K562 (cell line): ENCODE measurements at regions not wholly inside any gene's neighbourhood (a gene's known extent, or its start where the extent isn't known, plus 50 kb on each side); places are given as distances from the start of the nearest gene placed in this dataset.

ENCODE experiments used
- ATAC-seq: fragments of 200-7000 bp; cut with Tn5 transposase; 3 replicates; pipeline ENCODE4 v1.9.1; 2020; ENCODE audit warnings: moderate library complexity
- BruUV-seq: library from RNA; stranded (reverse); fragments of 400-500 nt; replicated peaks from 2 replicates; lab custom pipeline; 2021; lab: Mats Ljungman, UMichigan
- CTCF ChIA-PET: fragments of 300-600 bp; formaldehyde crosslinking; extraction: SDS; loops from one replicate; lab custom pipeline; 2021; ENCODE audit warnings: low intra/inter-chr PET ratio; lab: Yijun Ruan, JAX
- POLR2A ChIA-PET: fragments of 300-600, 350-650 bp; sonication (Branson Sonifier 250); formaldehyde crosslinking; extraction: SDS; loops from one replicate; lab custom pipeline; 2021; ENCODE audit warnings: antibody characterized with exemption, inconsistent platforms; lab: Yijun Ruan, JAX
- DNase-seq, 4 experiments: peaks; one replicate each; pipeline versions ENCODE4 v3.0.0 to v3.0.0-alpha.2; 2011 to 2018; ENCODE audit warnings: low spot score in 3 of 4, mixed read lengths in 3 of 4; ENCODE audit errors: extremely low read depth in 1 of 4
- FAIRE-seq: peaks from 2 replicates; lab custom pipeline; 2011; peaks lifted over from hg19 to GRCh38; lab: Jason Lieb, UNC
- H2AFZ ChIP-seq: 2 replicates; pipeline ENCODE4 v1.6.0; 2011; ENCODE audit warnings: low read depth, low read length, control low read depth, inconsistent platforms
- H3K27ac ChIP-seq: fragments of 200-600 bp; 3 replicates; pipeline ENCODE4 v1.8.0; 2011; ENCODE audit warnings: low read depth, mild to moderate bottlenecking, control low read depth, inconsistent platforms, low read length, moderate library complexity, mixed read lengths; ENCODE audit errors: extremely low read depth
- H3K27me3 ChIP-seq, 2 experiments: fragments of 300-600 bp in 1 of 2; 2 replicates in 1 of 2; 3 replicates in 1 of 2; pipeline versions ENCODE4 v1.6.0 to v1.8.0; 2011; ENCODE audit warnings: inconsistent platforms in 2 of 2, low read length in 2 of 2, mild to moderate bottlenecking in 1 of 2, mixed read lengths in 1 of 2, moderate library complexity in 1 of 2; ENCODE audit not compliant: control insufficient read depth in 2 of 2, insufficient read depth in 2 of 2
- H3K36me3 ChIP-seq: fragments of 300-600 bp; 3 replicates; pipeline ENCODE4 v1.8.0; 2011; ENCODE audit warnings: mild to moderate bottlenecking, low read length, inconsistent platforms; ENCODE audit not compliant: control insufficient read depth, insufficient read depth
- H3K4me1 ChIP-seq, 2 experiments: fragments of 200-600 bp in 1 of 2; replicated peaks in 1 of 2; 2 replicates in 1 of 2; 3 replicates in 1 of 2; pipeline versions ENCODE4 v1.5.1 to v1.8.0; 2011; ENCODE audit warnings: inconsistent platforms in 2 of 2, low read length in 2 of 2, mild to moderate bottlenecking in 1 of 2, mixed read lengths in 1 of 2, moderate library complexity in 1 of 2; ENCODE audit not compliant: control insufficient read depth in 2 of 2, insufficient read depth in 2 of 2
- H3K4me2 ChIP-seq: 2 replicates; pipeline ENCODE4 v1.6.1; 2011; ENCODE audit warnings: low read length, control low read depth, inconsistent platforms, mixed read lengths; ENCODE audit not compliant: insufficient read depth
- H3K4me3 ChIP-seq: fragments of 200-600 bp; sonication (generic), shearing (Covaris generic); 2 replicates; pipeline ENCODE4 v1.5.1; 2016; ENCODE audit warnings: control low read depth, inconsistent platforms
- H3K79me2 ChIP-seq: fragments of 200-600 bp; 3 replicates; pipeline ENCODE4 v1.8.0; 2011; ENCODE audit warnings: low read length, inconsistent platforms; ENCODE audit not compliant: control insufficient read depth, insufficient read depth
- H3K9ac ChIP-seq, 2 experiments: 2 replicates each; pipeline versions ENCODE4 v1.6.0 to v1.6.1; 2011; ENCODE audit warnings: low read depth in 2 of 2, low read length in 2 of 2, control low read depth in 1 of 2, inconsistent platforms in 1 of 2, mild to moderate bottlenecking in 1 of 2, mixed read lengths in 1 of 2; ENCODE audit not compliant: insufficient read depth in 1 of 2
- H3K9me1 ChIP-seq: one replicate; pipeline ENCODE4 v1.6.0; 2011; ENCODE audit warnings: inconsistent platforms, mild to moderate bottlenecking, low read length, moderate library complexity; ENCODE audit not compliant: control insufficient read depth, insufficient read depth
- H3K9me3 ChIP-seq: replicated peaks from 2 replicates; pipeline ENCODE4 v1.5.1; 2011; ENCODE audit warnings: low read depth, low read length, inconsistent platforms; ENCODE audit not compliant: control insufficient read depth, insufficient read depth
- H4K20me1 ChIP-seq: replicated peaks from 2 replicates; pipeline ENCODE4 v1.6.1; 2011; ENCODE audit warnings: low read length, inconsistent platforms, mixed read lengths; ENCODE audit not compliant: control insufficient read depth, insufficient read depth
- E2F6 ChIP-seq, 2 experiments: IDR thresholded peaks; 2 replicates each; pipeline ENCODE4 v1.6.1; 2011; ENCODE audit warnings: borderline replicate concordance in 1 of 2, control low read depth in 1 of 2, low read depth in 1 of 2, low read length in 1 of 2, mild to moderate bottlenecking in 1 of 2, mixed read lengths in 1 of 2, moderate library complexity in 1 of 2; ENCODE audit not compliant: insufficient read depth in 1 of 2, insufficient read length in 1 of 2, poor library complexity in 1 of 2, severe bottlenecking in 1 of 2; ENCODE audit errors: extremely low read depth in 1 of 2
- HIVEP1 ChIP-seq: fragments of 250-450 bp; sonication (Bioruptor Pico); IDR thresholded peaks from 2 replicates; pipeline ENCODE4 v1.4.0; 2020; ENCODE audit warnings: mild to moderate bottlenecking
- KLF1 ChIP-seq: fragments of 450-650 bp; IDR thresholded peaks from 2 replicates; pipeline ENCODE4 v1.6.1; 2016; ENCODE audit warnings: missing genetic modification characterization, missing compliant biosample characterization
- XRCC3 ChIP-seq: fragments of 450-650 bp; IDR thresholded peaks from 2 replicates; pipeline ENCODE4 v1.6.1; 2017; ENCODE audit warnings: mild to moderate bottlenecking, moderate library complexity
- ZFPM2 ChIP-seq: fragments of 250-450 bp; sonication (Bioruptor Pico); IDR thresholded peaks from 2 replicates; pipeline ENCODE4 v1.5.1; 2022; ENCODE audit warnings: mild to moderate bottlenecking
- ZMIZ1 ChIP-seq, 2 experiments: fragments of 150-350 bp in 1 of 2; IDR thresholded peaks; 2 replicates each; pipeline ENCODE4 v1.6.1; 2012 to 2016; ENCODE audit warnings: low read depth in 2 of 2, low read length in 2 of 2, mild to moderate bottlenecking in 1 of 2, moderate library complexity in 1 of 2
- ZNF551 ChIP-seq: fragments of 250-450 bp; sonication (Bioruptor Pico); IDR thresholded peaks from 2 replicates; pipeline ENCODE4 v1.5.0; 2021; ENCODE audit warnings: mild to moderate bottlenecking, moderate library complexity
- WGBS: fragments of 100-300 bp; shearing (Covaris generic); methylation state at CpG from one replicate; pipeline ENCODE4 v1.1.6; 2016; ENCODE audit warnings: low coverage, mixed read lengths; ENCODE audit not compliant: insufficient coverage; ENCODE audit errors: missing lambda C conversion rate; 5-methylcytosine and 5-hydroxymethylcytosine counted together
- in situ Hi-C: fragments of 300-500 bp; cut with MboI; formaldehyde crosslinking; loops from 4 replicates; pipeline ENCODE4 v1.15.0; 2018; ENCODE audit warnings: inconsistent platforms, mixed read lengths
- intact Hi-C: fragments of 100-400 bp; cut with micrococcal nuclease; formaldehyde crosslinking; loops from 2 replicates; pipeline ENCODE4 v1.14.2; 2022
- TF ChIP-seq, protein P1 (sequence below): sonication (generic); formaldehyde crosslinking; IDR thresholded peaks from 2 replicates; pipeline ENCODE4 v1.8.1; 2023; ENCODE audit warnings: mild to moderate bottlenecking, missing genetic modification reagents
- TF ChIP-seq, protein P2 (sequence below): fragments of 150-350 bp; IDR thresholded peaks from 2 replicates; pipeline ENCODE4 v1.6.1; 2014; ENCODE audit warnings: low read depth, mild to moderate bottlenecking, low read length, borderline replicate concordance

GRCh38 chr6:37558646-37559045 is 59.0 kb upstream of the CCDC167 start:
- WGBS, result 23% methylated on average over 13 of the region's 14 CpGs
- DNase-seq (no peak), ATAC-seq (no peak), FAIRE-seq (no peak)
- BruUV-seq, result no TSS peak
- ChIA-PET POLR2A (interaction anchor here (0.6 to 2.4 kb wide), 5 partner anchors 11 to 21 kb away, joined by 3 to 15 read pairs (median 3); no protein-coding TSS in a partner anchor), CTCF (no interaction called here)
- no peak overlapping the region for H3K27ac ChIP-seq
- no peaks in the 10 kb centered on the region for H3K36me3 ChIP-seq
- H3K4me3 ChIP-seq, result no peak overlapping the region
- H3K9me3 ChIP-seq, result peaks cover 4% of the 10 kb centered on the region; the same call in 1 of the 2 replicates
- intact Hi-C loops, result no loop called here
- no peak overlapping the region for H3K9ac ChIP-seq
- no peak overlapping the region for H3K4me2 ChIP-seq
- peaks cover 3% of the 10 kb centered on the region; the same call in 1 of the 2 replicates for H4K20me1 ChIP-seq
- H3K9me1 ChIP-seq, result no peaks in the 10 kb centered on the region
- no peak overlapping the region for H2AFZ ChIP-seq
- in situ Hi-C loops, result no loop called here
- no peaks in the 10 kb centered on the region; a peak in 1 of 5 replicates for H3K4me1 ChIP-seq
- H3K27me3 ChIP-seq, result peaks cover 70 to 88% of the 10 kb centered on the region in 2 experiments
- no peaks in the 10 kb centered on the region for H3K79me2 ChIP-seq
- TF ChIP-seq ZNF551 (CRISPR knock-in tag), result no peak
- TF ChIP-seq, protein P1, sequence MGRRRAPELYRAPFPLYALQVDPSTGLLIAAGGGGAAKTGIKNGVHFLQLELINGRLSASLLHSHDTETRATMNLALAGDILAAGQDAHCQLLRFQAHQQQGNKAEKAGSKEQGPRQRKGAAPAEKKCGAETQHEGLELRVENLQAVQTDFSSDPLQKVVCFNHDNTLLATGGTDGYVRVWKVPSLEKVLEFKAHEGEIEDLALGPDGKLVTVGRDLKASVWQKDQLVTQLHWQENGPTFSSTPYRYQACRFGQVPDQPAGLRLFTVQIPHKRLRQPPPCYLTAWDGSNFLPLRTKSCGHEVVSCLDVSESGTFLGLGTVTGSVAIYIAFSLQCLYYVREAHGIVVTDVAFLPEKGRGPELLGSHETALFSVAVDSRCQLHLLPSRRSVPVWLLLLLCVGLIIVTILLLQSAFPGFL (CRISPR knock-in tag), result no peak
- no peak for TF ChIP-seq E2F6 (IDR thresholded peaks at IDR 0.05; ENCODE audit: borderline replicate concordance in 1 of 2, extremely low read depth in 1 of 2, insufficient read depth in 1 of 2, insufficient read length in 1 of 2, low read depth in 1 of 2, low read length in 1 of 2, poor library complexity in 1 of 2, severe bottlenecking in 1 of 2)
- no peak for TF ChIP-seq KLF1 (tag)
- no peak for TF ChIP-seq XRCC3
- no peak for TF ChIP-seq HIVEP1 (CRISPR knock-in tag)
- no peak for TF ChIP-seq ZFPM2 (CRISPR knock-in tag)
- TF ChIP-seq, protein P2, sequence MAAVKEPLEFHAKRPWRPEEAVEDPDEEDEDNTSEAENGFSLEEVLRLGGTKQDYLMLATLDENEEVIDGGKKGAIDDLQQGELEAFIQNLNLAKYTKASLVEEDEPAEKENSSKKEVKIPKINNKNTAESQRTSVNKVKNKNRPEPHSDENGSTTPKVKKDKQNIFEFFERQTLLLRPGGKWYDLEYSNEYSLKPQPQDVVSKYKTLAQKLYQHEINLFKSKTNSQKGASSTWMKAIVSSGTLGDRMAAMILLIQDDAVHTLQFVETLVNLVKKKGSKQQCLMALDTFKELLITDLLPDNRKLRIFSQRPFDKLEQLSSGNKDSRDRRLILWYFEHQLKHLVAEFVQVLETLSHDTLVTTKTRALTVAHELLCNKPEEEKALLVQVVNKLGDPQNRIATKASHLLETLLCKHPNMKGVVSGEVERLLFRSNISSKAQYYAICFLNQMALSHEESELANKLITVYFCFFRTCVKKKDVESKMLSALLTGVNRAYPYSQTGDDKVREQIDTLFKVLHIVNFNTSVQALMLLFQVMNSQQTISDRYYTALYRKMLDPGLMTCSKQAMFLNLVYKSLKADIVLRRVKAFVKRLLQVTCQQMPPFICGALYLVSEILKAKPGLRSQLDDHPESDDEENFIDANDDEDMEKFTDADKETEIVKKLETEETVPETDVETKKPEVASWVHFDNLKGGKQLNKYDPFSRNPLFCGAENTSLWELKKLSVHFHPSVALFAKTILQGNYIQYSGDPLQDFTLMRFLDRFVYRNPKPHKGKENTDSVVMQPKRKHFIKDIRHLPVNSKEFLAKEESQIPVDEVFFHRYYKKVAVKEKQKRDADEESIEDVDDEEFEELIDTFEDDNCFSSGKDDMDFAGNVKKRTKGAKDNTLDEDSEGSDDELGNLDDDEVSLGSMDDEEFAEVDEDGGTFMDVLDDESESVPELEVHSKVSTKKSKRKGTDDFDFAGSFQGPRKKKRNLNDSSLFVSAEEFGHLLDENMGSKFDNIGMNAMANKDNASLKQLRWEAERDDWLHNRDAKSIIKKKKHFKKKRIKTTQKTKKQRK, result no peak
- TF ChIP-seq ZMIZ1 (IDR thresholded peaks at IDR 0.05; ENCODE audit: low read depth in 2 of 2, low read length in 2 of 2), result no peak
